ENCODE measurements at regions not wholly inside any gene's neighbourhood (a gene's known extent, or its start where the extent isn't known, plus 50 kb on each side); places are given as distances from the start of the nearest gene placed in this dataset.
A peak's percentile ranks its signal among the peaks of the same experiment; 100 is the strongest.
"Not testable (repeated sequence)": the region's sequence is repeated elsewhere in the genome, so short reads cannot be mapped to it uniquely, and the experiment has no call there.

GRCh38 chr7:91396-92175 is 100.8 kb upstream of the FAM20C start:
- H3K4me3 Mint-ChIP-seq: no peak overlapping the region
- peaks cover 6% of the 10 kb centered on the region for H3K4me1 Mint-ChIP-seq (ENCODE audit: low read depth)
- no peaks in the 10 kb centered on the region for H3K9me3 Mint-ChIP-seq
- H3K36me3 Mint-ChIP-seq (ENCODE audit: low read depth): no peaks in the 10 kb centered on the region
- H3K27me3 Mint-ChIP-seq (ENCODE audit: low read depth): no peaks in the 10 kb centered on the region
- no peak overlapping the region for H3K27ac Mint-ChIP-seq

- Mint-ChIP-seq H3K27me3 (ENCODE audit: low read depth) (no peaks in the 10 kb centered on the region), H3K9me3 (no peaks in the 10 kb centered on the region), H3K4me3 (no peak overlapping the region), H3K4me1 (ENCODE audit: low read depth) (peaks cover 6% of the 10 kb centered on the region), H3K27ac (no peak overlapping the region), H3K36me3 (ENCODE audit: low read depth) (no peaks in the 10 kb centered on the region)
Measured at GRCh38 chr7:92231-92674, 100.1 kb upstream of the FAM20C start.

- Mint-ChIP-seq H3K4me1 (ENCODE audit: low read depth) (peaks cover 6% of the 10 kb centered on the region), H3K9me3 (no peaks in the 10 kb centered on the region), H3K27ac (no peak overlapping the region), H3K4me3 (no peak overlapping the region), H3K36me3 (ENCODE audit: low read depth) (no peaks in the 10 kb centered on the region), H3K27me3 (ENCODE audit: low read depth) (no peaks in the 10 kb centered on the region)
Measured at GRCh38 chr7:92888-93672, 99.3 kb upstream of the FAM20C start.

GRCh38 chr7:94251-94801 is 98.0 kb upstream of the FAM20C start:
- H3K36me3 Mint-ChIP-seq (ENCODE audit: low read depth): no peaks in the 10 kb centered on the region
- no peaks in the 10 kb centered on the region for H3K27me3 Mint-ChIP-seq (ENCODE audit: low read depth)
- H3K4me3 Mint-ChIP-seq: no peak overlapping the region
- H3K9me3 Mint-ChIP-seq: no peaks in the 10 kb centered on the region
- H3K27ac Mint-ChIP-seq: no peak overlapping the region
- H3K4me1 Mint-ChIP-seq (ENCODE audit: low read depth): peaks cover 6% of the 10 kb centered on the region

GRCh38 chr7:95180-95862 is 97.0 kb upstream of the FAM20C start:
- H3K9me3 Mint-ChIP-seq: no peaks in the 10 kb centered on the region
- H3K27ac Mint-ChIP-seq: no peak overlapping the region
- H3K4me3 Mint-ChIP-seq: no peak overlapping the region
- no peaks in the 10 kb centered on the region for H3K36me3 Mint-ChIP-seq (ENCODE audit: low read depth)
- peaks cover 4% of the 10 kb centered on the region for H3K4me1 Mint-ChIP-seq (ENCODE audit: low read depth)
- H3K27me3 Mint-ChIP-seq (ENCODE audit: low read depth): no peaks in the 10 kb centered on the region

GRCh38 chr7:95863-96260 is 96.5 kb upstream of the FAM20C start:
- Mint-ChIP-seq H3K36me3 (ENCODE audit: low read depth) (no peaks in the 10 kb centered on the region), H3K4me1 (ENCODE audit: low read depth) (peaks cover 2% of the 10 kb centered on the region), H3K27me3 (ENCODE audit: low read depth) (no peaks in the 10 kb centered on the region), H3K9me3 (no peaks in the 10 kb centered on the region), H3K4me3 (no peak overlapping the region), H3K27ac (no peak overlapping the region)

GRCh38 chr7:96861-97260 is 95.5 kb upstream of the FAM20C start:
- no peak overlapping the region for H3K4me3 Mint-ChIP-seq
- H3K36me3 Mint-ChIP-seq (ENCODE audit: low read depth): no peaks in the 10 kb centered on the region
- no peaks in the 10 kb centered on the region for H3K4me1 Mint-ChIP-seq (ENCODE audit: low read depth)
- H3K9me3 Mint-ChIP-seq: no peaks in the 10 kb centered on the region
- no peak overlapping the region for H3K27ac Mint-ChIP-seq
- no peaks in the 10 kb centered on the region for H3K27me3 Mint-ChIP-seq (ENCODE audit: low read depth)

GRCh38 chr7:97310-97841 is 95.0 kb upstream of the FAM20C start:
- no peaks in the 10 kb centered on the region for H3K4me1 Mint-ChIP-seq (ENCODE audit: low read depth)

GRCh38 chr7:101146-102046 is 91.0 kb upstream of the FAM20C start:
- Mint-ChIP-seq H3K36me3 (ENCODE audit: low read depth) (peaks cover 3% of the 10 kb centered on the region), H3K4me1 (ENCODE audit: low read depth) (peaks cover 6% of the 10 kb centered on the region), H3K27ac (peak overlapping the region; percentile 79), H3K9me3 (peaks cover 18% of the 10 kb centered on the region), H3K27me3 (ENCODE audit: low read depth) (no peaks in the 10 kb centered on the region), H3K4me3 (no peak overlapping the region)

More at GRCh38 chr7:97310-97841, 95.0 kb upstream of the FAM20C start:
- Mint-ChIP-seq H3K9me3 (peaks cover 2% of the 10 kb centered on the region), H3K27ac (no peak overlapping the region), H3K36me3 (ENCODE audit: low read depth) (no peaks in the 10 kb centered on the region), H3K27me3 (ENCODE audit: low read depth) (no peaks in the 10 kb centered on the region), H3K4me3 (no peak overlapping the region)

GRCh38 chr7:102047-102711 is 90.2 kb upstream of the FAM20C start:
- H3K27me3 Mint-ChIP-seq (ENCODE audit: low read depth): no peaks in the 10 kb centered on the region
- peaks cover 3% of the 10 kb centered on the region for H3K36me3 Mint-ChIP-seq (ENCODE audit: low read depth)
- H3K4me1 Mint-ChIP-seq (ENCODE audit: low read depth): peaks cover 10% of the 10 kb centered on the region
- H3K9me3 Mint-ChIP-seq: peaks cover 18% of the 10 kb centered on the region
- H3K4me3 Mint-ChIP-seq: no peak overlapping the region
- peak overlapping the region; percentile 79 for H3K27ac Mint-ChIP-seq

- Mint-ChIP-seq H3K4me3 (no peak overlapping the region), H3K27me3 (ENCODE audit: low read depth) (no peaks in the 10 kb centered on the region), H3K4me1 (ENCODE audit: low read depth) (peaks cover 10% of the 10 kb centered on the region), H3K27ac (peak overlapping the region; percentile 33), H3K36me3 (ENCODE audit: low read depth) (peaks cover 3% of the 10 kb centered on the region), H3K9me3 (peaks cover 18% of the 10 kb centered on the region)
Measured at GRCh38 chr7:102721-103120, 89.7 kb upstream of the FAM20C start.

- H3K27me3 Mint-ChIP-seq (ENCODE audit: low read depth); H3K27ac Mint-ChIP-seq; H3K4me1 Mint-ChIP-seq (ENCODE audit: low read depth); H3K4me3 Mint-ChIP-seq; H3K36me3 Mint-ChIP-seq (ENCODE audit: low read depth): not testable (repeated sequence)
- H3K9me3 Mint-ChIP-seq: peaks cover 18% of the 10 kb centered on the region
Measured at GRCh38 chr7:103981-104380, 88.4 kb upstream of the FAM20C start.

GRCh38 chr7:105002-105401 is 87.4 kb upstream of the FAM20C start:
- Mint-ChIP-seq H3K36me3 (ENCODE audit: low read depth) (peaks cover 3% of the 10 kb centered on the region), H3K9me3 (peaks cover 18% of the 10 kb centered on the region), H3K4me3 (no peak overlapping the region), H3K27ac (no peak overlapping the region), H3K4me1 (ENCODE audit: low read depth) (peaks cover 10% of the 10 kb centered on the region), H3K27me3 (ENCODE audit: low read depth) (no peaks in the 10 kb centered on the region)

All from T-helper 1 cell treated with Interleukin-12 subunit alpha and Interleukin-12 subunit beta and Interleukin-4 antibody, amounts not matched to agents 30 μg/mL and 1 μg/mL, for 36 hours (primary cell).